ENCODE measurements at regions not wholly inside any gene's neighbourhood (a gene's known extent, or its start where the extent isn't known, plus 50 kb on each side); places are given as distances from the start of the nearest gene placed in this dataset.
"Not testable (repeated sequence)": the region's sequence is repeated elsewhere in the genome, so short reads cannot be mapped to it uniquely, and the experiment has no call there.

DNA sequence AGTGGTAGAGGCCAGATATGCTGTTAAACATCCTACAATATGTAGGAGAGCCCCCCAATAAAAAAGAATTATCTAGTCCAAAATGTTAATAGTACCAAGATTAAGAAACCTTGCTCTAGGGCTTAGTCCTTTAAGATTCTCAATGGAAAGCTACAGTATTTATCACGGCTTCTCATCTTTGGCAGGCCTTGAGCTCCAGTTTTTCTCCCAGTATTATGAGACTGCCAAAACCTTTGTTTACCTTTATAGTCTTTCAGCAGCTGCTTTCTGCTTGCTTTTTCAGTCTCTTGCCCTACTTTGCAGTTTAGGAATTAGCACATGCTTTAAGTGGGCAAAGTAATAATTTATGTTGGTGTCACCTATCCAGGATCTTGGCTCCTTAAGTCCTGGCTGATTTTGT is 59.7 kb downstream of the NHLRC1 start:
- no peak for DNase-seq (ENCODE audit: low read depth)

DNA sequence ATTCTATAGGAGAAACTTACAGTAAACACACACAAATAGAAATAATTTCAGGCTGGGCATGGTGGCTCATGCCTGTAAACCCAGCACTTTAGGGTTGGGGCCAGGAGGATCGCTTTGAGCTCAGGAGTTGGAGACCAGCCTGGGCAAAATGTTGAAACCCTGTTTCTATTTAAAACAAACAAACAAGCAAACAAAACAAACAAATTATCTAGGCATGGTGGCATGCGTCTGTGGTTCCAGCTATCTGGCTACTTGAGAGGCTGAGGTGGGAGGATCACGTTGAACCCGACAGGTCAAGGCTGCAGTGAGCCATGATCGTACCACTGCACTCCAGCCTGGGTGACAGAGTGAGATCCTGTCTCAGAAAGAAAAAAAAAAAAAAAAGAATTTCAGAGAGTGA is 64.0 kb downstream of the NHLRC1 start:
- no peak for DNase-seq (ENCODE audit: low read depth)

DNA sequence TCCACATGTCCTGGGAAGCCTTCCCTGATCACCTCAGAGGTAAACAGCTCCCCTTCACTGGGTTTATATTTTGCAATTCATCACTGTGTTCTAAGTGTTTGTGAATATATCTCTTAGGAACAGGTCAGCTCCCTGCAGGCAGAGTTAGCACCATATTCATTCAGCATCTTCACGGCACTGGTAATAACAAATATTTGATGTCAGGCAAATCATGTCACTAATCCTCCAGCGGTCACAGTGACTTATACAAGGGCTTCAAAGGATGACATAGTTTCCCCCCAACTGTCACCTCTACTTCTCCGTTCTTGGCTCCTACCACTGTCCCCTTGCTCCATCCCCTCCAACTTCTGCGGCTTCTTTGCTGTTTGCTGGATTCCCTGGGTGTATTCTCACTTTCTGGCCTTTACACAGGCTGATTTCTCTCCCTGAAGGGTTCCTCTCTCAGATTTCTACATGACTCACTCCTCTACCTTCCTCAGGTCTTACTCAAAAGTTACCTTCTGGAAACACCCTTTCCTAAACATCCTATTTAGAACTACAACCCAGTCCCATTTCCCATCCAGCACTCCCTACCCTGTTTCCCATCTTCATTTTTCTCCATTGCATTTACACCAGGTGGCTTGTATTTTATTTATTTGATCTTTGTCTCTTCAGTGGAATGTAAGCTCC is 66.6 kb downstream of the NHLRC1 start:
- no peak for DNase-seq (ENCODE audit: low read depth)

DNA sequence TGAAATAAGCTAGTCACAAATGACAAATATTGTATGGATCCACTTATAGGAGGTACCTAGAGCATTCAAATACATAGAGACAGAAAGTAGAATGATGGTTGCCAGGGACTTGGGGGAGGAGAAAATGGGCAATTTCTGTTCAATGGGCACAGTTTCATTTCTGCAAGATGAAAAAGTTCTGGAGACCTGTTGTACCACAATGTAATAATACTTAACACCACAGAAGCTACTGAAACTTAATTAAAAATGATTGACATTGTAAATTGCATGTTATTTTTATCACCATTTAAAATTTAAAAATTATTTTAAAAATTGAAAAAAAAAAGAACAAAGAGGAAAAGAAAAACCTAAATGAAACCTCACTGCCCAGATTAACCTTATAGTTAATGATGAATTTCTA is 67.4 kb downstream of the NHLRC1 start:
- DNase-seq (ENCODE audit: low read depth), result no peak

DNA sequence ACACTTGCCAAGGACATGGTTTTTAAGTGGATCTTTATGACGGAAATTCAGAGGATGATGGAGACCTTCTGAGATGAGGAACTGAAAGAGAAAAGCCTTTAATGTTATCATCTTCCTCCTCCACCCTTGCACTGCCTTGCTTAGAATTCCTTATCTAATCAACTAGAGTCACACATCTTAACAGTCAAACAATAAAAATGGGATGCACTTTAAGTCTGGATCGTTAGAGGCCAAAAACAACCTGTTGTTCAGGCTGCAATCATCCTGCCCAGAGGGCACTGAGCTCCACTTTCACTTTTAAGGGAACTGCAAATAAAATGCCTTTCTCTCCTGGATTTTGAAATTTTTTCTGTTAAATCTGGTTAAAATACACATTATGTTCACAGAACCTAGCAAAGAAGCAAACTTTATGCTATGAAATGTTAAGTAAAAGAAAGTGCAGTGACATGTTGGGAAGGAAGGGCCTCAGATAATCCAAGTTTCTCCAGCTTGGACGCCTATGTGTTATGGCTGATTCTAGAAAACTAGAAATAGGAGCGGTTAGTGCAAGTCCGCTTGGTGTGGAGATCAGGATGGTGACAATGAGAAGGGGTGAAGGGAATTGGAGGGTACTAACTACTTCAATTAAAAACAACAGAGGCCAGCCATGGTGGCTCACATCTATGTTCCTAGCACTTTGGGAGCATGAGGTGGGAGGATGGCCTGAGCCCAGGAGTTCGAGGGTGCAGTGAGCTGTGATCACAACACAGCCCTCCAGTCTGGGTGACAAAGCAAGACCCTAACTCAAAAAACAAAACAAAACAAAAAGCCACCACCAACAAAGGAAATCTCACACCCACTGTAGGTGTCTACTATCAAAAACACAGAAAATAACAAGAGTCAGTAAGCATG is 66.4 kb upstream of the KIF13A start:
- no peak for DNase-seq (ENCODE audit: low read depth)

DNA sequence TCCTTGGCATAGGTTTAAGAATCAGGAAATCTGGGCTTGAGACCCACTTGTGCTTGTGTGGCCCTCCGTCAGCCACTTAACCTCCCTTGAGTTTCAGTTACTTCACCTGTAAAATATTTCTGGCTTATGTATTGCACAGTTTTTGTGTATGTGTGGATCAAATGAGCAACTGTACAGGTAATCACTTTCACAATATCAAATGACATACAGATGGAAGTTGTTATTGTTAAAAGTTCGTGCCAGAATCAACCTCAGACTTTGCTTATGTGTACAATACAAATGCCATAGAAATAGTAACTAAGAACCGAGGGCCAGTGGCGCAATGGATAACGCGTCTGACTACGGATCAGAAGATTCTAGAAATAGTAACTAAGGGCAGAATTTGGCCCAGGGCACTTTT is 65.6 kb upstream of the KIF13A start:
- peak; percentile 63 for DNase-seq (ENCODE audit: low read depth)

DNA sequence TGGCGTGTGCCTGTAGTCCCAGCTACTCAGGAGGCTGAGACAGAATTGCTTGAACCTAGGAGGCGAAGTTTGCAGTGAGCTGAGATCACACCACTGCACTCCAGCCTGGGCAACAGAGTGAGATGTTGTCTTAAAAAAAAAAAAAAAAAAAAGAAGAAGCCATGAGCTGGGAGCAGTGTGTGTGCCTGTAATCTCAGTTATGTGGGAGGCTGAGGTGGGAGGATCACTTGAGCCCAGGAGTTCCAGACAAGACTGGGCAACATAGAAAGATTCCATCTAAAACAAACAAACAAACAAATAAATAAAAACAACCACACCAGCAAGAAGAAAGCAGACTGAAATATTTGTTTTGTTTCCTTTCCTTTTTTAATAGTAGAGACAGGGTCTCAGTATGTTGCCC is 62.2 kb upstream of the KIF13A start:
- no peak for DNase-seq (ENCODE audit: low read depth)

DNA sequence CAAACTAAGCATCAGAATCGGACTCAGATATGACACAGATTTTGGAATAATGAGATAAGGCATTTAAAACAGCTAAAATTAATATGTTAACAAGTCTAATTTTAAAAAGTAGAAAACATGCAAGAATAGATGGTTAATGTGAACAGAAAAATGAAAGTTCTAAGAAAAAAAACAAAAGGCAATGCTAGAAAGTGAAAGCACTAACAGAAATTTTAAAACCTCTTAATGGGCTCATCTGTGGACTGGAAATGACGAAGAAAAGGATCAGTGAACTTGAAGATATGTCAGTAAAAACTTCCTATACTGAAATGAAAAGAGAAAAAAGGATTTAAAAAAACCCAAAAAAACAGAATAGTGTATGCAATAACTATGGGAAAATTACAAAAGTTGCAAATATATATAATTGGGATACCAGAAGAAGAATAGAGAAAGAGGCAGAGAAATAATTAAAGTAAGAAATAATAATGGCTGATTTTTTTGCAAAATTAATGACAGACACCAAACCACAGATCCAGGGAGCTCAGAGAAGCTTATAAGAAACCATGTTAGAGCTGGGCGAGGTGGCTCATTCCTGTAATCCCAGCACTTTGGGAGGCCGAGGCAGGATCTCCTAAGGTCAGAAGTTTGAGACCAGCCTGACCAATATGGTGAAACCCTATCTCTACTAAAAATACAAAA is 61.7 kb upstream of the KIF13A start:
- no peak for DNase-seq (ENCODE audit: low read depth)

DNA sequence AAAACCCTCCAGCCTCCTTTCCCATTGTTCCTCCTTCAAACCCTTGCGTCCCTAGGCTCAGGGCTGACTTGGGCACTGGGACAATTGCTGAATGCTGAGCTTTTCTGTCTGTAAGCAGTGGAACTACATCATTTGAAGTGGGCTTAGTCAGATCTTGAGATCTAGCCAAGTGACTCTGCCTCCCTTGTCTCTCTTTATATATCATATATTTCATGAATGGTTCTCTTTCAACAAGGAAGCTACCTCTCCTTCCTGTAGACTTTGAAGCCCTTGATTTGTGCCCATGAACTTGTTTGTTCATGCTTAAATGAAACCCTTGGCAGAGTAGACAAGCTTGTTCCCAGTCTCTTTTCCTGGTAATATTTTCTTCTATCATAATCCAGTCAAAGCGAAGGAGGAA is 60.0 kb upstream of the KIF13A start:
- no peak for DNase-seq (ENCODE audit: low read depth)

DNA sequence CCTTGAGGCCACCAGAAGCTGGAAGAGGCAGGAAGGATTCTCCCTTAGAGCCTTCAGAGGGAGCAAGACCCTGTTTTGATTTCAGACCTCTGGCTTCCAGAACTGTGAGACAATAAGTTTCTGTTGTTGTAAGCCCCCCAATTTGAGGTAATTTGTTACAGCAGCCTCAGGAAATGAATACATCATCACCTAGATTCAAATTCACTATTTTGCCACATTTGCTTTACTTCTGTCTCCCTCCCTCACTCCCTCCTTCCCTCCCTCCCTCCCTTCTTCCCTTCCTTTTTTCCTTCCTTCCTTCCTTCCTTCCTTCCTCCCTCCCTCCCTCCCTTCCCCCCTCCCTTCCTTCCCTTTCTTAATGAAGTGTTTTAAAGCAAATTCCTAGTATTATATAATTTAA is 58.1 kb upstream of the KIF13A start:
- no peak for DNase-seq (ENCODE audit: low read depth)

DNA sequence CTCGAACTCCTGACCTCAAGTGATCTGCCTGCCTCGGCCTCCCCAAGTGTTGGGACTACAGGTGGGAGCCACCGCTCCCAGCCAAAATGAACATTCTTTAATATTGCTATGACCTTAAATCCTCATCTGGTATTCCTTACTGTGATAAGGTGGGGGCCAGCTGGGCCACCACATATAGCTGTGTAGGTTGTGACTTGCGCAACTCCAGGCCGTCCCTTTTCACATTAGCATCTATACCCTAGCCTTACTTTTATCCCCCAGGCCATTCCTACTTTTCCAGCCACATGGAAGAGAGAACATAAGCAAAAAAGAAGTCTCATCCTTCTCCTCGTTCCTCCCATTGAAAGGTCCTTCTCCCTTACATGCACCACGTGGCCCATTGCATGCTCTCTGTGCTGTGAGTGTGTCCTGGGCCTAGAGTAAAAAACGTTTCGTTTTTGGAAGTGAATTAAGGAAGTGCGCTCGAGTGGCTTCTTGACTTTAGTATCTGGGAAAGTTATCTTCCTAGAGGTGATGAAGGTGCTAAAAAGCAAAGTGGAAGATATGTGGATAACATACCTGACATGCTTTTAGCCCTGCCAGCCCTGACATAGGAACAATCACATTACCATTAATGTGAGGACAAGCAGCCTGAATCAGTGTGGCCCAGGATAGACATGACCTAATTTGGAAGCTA is 56.8 kb upstream of the KIF13A start:
- DNase-seq (ENCODE audit: low read depth), result no peak

DNA sequence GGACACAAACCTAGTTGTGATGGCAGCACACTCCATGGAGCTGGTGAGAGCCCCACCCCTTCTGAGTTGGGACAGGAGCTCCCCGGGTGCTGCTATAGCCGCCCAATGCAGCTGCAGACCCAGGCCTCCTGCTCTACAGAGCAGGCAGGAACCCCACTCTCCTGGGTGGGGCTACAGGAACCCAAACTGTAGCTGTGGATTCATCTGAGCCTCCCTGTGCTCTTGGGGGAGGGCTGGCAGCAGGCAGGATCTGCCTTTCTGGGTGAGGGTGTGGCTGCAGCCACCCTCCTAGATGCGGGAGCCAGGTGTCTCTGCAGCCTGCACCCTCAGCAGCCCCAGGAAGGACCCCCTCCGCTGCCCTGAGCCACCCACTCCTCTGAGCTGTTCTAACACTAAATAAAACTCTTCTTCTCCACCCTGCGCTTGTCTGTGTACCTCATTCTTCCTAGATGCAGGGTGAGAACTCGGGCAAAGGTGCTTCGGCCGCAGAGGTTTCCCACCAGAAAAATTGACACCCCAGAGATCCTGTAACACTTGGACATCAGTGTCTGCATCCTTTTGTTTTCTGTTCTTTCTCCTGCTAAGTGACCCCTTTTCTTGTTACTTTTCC is 55.2 kb upstream of the KIF13A start:
- no peak for DNase-seq (ENCODE audit: low read depth)

DNA sequence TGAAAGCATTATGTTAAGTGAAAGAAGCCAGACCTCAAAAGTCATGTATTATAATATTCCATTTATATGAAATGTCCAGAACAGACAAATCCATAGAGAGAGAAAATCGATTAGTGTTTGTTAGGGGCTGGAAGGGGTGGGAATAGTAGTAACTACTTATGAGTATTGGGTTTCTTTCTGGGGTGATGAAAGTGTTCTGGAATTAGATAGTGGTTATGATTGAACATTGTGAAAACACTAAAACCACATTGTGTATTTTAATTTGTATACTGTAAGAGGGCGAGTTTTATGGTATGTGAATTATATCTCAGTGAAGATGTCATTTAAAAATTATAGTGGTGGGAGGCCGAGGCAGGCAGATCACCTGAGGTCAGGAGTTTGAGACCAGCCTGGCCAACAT is 52.0 kb upstream of the KIF13A start:
- no peak for DNase-seq (ENCODE audit: low read depth)

DNA sequence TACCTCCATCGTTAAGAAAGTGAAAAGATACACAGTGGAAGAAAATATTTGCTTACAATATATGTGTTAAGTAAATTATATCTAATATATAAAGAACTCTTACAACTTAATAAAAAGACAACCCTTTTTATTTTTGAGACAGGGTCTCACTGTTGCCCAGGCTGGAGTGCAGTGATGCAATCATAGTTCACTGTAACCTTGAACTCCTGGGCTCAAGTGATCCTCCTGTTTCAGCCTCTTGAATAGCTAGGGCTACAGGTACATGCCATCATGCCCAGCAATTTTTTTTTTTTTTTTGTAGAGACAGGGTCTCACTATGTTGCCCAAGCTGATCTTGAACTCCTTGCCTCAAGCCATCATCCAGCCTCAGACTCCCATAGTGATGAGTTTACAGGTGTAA is 50.8 kb upstream of the KIF13A start:
- DNase-seq (ENCODE audit: low read depth), result not testable (repeated sequence)

Data from GM04503 (cell line).